Posterior vena cava (tissue), 2 donors: ENCODE measurements at regions not wholly inside any gene's neighbourhood (a gene's known extent, or its start where the extent isn't known, plus 50 kb on each side); places are given as distances from the start of the nearest gene placed in this dataset.

Experiments
- DNase-seq: peaks from one replicate; pipeline ENCODE4 v3.0.0-alpha.2; 2020; ENCODE audit warnings: low spot score
- intact Hi-C, 2 donors: fragments of 100-400 bp; cut with DNase I; formaldehyde crosslinking; loops; one replicate each; pipeline versions ENCODE4 v1.14.1 to v1.14.2; 2022 to 2023
- donor health status: DM: yes; HTN: yes; CAD: no.
- donor health status: DM: yes; HTN: yes; CAD: no.

GRCh38 chr9:108103046-108103693, 613.6 kb upstream of the KLF4 start:
- no peak for DNase-seq
- intact Hi-C loops: no loop called here

DNA sequence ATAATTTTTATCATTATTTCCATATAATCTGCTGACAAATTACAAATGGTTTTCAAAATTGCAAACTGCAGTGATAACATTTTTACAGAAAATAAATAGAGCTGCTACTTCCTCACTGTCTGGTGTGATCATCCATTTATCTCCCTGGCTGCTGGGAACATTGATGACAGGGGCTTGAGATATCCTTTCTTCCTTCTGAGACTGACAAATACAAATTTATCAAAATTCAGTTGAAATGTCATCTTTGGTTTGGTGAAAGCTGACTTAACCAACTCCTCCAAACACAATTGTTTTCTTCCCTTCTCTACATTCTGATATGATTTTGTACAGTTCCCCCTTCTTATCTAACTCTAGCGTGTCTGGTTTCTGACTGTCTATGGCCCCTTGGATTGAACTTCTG, 611.8 kb upstream of the KLF4 start:
- no peak for DNase-seq
- intact Hi-C loops: no loop called here

- no peak for DNase-seq
- intact Hi-C loops: no loop called here
Measured at GRCh38 chr9:108100571-108100970, 611.0 kb upstream of the KLF4 start.

DNA sequence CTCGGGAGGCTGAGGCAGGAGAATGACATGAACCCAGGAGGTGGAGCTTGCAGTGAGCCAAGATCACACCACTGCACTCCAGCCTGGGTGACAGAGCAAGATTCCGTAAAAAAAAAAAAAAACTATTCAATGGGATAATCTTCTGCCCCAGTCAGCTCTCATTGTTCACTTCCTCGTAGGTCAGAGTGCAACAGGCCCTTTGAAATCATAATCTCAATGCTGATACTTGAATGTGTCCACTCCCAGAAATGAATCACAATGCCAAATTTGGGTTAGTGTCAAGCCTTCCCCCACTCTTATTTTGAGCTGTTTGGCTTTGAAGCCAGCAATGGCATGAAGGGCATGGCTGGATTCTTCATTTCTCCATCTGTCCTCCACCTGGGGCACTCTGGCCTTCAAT, 610.3 kb upstream of the KLF4 start:
- intact Hi-C loops: no loop called here
- no peak for DNase-seq

- intact Hi-C loops: no loop called here
- no peak for DNase-seq
Measured at GRCh38 chr9:108095496-108095895, 605.9 kb upstream of the KLF4 start.

- intact Hi-C loops: no loop called here
- DNase-seq: no peak
Measured at GRCh38 chr9:108094676-108094993, 605.1 kb upstream of the KLF4 start.

- intact Hi-C loops: no loop called here
- no peak for DNase-seq
Measured at GRCh38 chr9:108093773-108094675, 604.5 kb upstream of the KLF4 start.

DNA sequence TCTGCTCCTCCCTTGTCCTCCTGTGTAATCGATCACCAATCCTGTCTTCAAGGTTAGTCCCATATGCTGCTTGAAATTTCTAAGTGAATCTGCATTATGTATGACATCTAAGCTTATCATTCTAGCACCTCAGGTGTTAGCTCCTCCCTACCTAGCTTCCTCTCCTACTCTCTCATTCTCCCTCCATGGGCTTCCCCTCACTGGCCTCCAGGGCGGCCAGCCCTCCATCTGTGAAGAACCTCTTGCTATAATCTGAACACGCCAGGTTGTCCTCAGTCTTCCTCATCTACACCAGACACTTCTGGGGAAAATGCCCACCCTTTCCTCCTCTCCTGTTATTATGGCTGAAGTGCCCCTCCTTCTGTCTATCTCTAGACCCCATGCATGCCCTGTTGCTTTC, 599.3 kb upstream of the KLF4 start:
- DNase-seq: no peak
- intact Hi-C loops: no loop called here

DNA sequence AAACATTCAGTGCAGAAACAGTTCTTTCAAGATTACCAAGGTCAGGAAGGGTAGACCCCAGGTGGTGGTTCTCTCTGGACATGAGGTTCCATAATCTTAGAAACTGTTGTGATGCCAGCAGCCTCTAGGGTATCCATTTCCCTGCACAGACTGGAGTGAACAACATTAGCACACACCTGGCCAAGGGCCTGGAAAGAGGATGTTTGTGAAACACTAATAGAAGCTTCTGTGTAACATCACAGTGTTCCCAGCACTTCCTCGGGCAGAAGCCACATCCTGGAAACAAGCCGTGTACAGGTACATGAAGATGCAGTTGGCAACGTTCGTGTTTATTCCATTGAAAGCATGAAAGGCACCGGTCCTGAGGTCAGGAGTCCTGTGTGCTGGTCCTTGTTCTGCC, 598.2 kb upstream of the KLF4 start:
- intact Hi-C loops: no loop called here
- DNase-seq: no peak

GRCh38 chr9:108086624-108087023, 597.1 kb upstream of the KLF4 start:
- intact Hi-C loops: no loop called here
- no peak for DNase-seq

DNA sequence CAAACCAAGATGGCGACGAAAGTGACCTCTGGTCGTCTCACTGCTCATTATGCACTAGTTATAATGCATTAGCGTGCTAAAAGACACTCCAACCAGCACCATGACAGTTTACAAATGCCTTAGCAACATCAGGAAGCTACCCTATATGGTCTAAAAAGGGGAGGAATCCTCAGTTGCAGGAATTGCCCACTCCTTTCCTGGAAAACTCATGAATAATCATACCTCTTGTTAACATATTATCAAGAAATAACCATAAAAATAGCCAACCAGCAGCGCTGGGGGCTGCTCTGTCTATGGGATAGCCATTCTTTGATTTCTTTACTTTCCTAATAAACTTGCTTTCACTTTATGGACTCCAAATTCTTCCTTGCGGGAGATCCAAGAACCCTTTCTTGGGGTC, 595.7 kb upstream of the KLF4 start:
- intact Hi-C loops: no loop called here
- DNase-seq: no peak

GRCh38 chr9:108083796-108084352, 594.3 kb upstream of the KLF4 start:
- intact Hi-C loops: no loop called here
- no peak for DNase-seq

DNA sequence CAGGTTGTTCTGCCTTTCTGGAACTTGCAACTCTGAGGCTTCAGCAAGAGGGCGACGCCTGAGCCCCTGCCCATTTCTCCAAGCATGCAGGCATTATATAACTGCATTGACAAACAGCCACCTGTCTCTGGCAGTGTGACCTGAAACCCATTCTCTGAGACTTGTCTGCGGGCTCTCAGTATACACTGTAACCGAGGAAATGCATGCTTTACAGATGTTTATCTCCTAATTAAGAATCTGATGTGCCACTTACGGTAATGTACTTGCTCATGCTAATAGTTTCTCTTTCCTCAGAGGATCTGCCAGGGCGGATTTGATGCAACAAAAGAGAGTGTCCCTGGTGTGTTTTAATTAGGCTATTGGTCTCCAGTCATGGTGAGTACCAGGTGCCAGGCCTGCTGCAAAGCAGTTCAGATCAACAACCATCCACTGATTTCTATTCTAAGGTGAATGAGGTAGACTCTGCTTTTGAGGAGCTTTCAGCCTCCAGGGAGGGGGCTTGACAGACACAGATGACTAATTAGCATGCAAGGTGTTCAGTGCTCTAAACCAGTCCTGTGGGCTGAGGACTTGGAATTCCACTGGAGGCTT, 593.7 kb upstream of the KLF4 start:
- no peak for DNase-seq
- intact Hi-C loops: no loop called here

DNA sequence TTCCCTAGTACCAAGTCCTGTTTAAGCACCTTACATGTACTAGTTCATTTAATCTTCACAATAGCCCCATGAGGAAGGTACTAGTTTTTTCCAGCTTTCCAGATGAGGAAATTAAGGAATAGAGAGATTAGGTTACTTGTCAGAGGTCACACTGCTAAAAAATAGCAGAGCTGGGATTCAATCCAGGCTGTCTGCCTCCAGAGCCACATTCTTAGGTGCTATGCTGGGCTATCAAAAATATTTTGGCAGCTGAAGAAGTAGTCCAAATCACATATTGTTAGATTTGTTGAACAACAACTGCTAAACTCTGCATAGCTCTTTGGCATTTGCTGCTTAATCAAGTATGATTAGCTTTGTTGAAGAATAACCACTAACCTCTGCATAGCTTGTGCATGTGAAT, 591.5 kb upstream of the KLF4 start:
- intact Hi-C loops: no loop called here
- DNase-seq: no peak

DNA sequence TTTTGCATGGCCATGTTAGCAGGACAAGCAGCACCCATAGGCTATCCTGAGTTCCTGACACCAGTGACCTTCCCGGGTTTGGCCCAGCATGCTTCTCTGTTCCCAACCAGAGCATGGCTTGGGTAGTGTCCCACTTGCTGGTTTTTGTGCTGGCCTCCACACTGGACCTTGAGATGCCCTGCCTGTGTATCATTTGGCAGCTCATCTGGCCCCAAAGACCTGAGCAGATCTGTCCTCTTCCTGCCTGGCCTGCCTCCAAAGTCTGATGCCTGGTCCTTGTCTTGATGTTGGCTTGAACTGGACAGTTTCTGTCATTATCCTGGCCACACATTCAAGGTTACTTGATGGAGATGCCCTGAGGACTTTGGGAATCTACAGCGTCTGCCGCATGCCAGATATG, 590.7 kb upstream of the KLF4 start:
- DNase-seq: no peak
- intact Hi-C loops: no loop called here

DNA sequence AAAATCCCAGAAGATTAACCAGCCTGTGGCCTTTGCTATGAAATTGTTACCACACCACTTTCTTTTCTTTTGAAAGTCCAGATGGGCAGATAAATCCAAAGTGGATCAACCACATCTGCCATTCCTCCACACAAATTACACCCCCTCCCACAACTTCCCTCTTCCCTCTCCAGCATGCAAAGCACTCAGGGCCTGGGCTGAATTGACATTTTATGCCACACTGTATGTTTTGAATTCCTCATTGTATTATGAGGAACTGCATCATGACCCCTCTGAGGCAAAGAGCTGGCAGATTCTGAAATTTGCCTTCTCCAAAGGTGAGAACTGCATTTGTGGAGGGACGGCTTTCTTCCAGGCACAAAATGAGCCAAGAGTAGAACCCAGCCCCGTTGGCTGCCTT, 589.2 kb upstream of the KLF4 start:
- intact Hi-C loops: no loop called here
- no peak for DNase-seq

DNA sequence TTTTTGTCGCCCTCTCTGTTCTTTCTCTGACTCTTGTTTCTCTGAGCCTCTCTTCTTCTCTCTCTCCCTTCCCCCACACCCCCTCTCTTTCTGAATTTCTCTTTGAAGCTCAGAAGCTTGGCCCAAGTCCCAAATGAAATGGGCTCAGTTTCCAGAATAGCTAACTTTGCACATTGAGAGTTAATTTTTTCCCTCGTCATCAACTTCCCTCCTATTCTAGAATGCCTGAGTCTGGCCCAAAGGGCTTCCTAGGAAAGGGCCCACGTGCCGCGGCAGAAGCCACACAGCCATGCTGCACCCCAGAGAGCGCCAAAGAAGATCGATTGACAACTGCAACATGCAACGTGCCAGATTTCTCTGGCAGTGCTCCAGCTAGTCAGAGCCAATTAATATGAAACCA, 588.8 kb upstream of the KLF4 start:
- DNase-seq: no peak
- intact Hi-C loops: no loop called here

DNA sequence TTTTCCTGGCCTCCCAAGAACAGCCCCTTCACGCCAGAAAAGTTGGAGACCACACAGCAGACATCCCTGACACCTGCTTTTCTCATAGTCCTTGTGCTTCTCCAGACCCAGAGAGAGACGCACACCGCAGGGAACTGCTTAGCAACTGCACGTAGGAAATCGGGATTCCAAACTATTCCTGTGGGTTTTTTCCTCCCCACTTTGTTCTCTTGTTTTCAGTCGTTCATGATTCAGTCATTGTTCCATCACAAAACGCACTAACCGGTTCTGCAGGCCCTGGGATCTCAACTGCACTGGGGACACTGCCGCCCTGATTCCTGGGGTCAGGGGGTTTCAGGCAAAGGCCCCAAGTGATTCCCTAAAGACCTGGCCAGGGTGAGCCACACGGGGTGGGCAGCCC, 588.0 kb upstream of the KLF4 start:
- intact Hi-C loops: loop anchor here in 1 of 2 donors (2.0 kb wide), 1 partner anchor 191 kb away; no protein-coding TSS in a partner anchor
- DNase-seq: no peak

GRCh38 chr9:108074900-108075299, 585.3 kb upstream of the KLF4 start:
- no peak for DNase-seq
- intact Hi-C loops: no loop called here

- intact Hi-C loops: no loop called here
- no peak for DNase-seq
Measured at GRCh38 chr9:108073823-108074222, 584.3 kb upstream of the KLF4 start.

DNA sequence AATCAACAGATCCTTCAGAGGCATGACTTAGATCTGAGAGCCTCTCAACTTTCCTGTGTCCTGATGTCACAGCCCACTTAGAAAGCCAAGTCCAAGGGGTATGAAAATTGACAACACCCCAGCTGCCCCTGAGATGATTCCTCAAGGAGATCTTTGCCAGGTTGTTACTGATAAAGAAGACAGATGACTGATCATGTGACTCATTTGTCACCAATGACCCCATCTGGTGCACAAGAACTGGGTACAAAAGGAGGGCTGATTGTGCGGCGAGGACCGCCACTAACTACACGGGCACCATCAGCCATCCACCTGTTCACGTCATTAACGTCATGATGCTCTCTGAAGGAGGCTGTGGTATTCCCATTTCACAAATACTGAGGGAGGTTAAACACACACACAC, 583.2 kb upstream of the KLF4 start:
- intact Hi-C loops: no loop called here
- DNase-seq: no peak
